Cardiac muscle cell (in vitro differentiated cells and primary cell): ENCODE measurements at regions not wholly inside any gene's neighbourhood (a gene's known extent, or its start where the extent isn't known, plus 50 kb on each side); places are given as distances from the start of the nearest gene placed in this dataset.

ENCODE experiments used
- DNase-seq, 2 donors: peaks; one replicate each; pipeline versions ENCODE4 v3.0.0 to v3.0.0-alpha.2; 2010 to 2017; ENCODE audit warnings: low read depth in 1 of 2, low spot score in 1 of 2
- H3K27ac ChIP-seq: fragments of 200-600 bp; sonication (generic); 2 replicates; pipeline ENCODE4 v1.5.1; 2016
- H3K27me3 ChIP-seq: fragments of 200-600 bp; sonication (generic); 2 replicates; pipeline ENCODE4 v1.6.0; 2016; ENCODE audit warnings: control low read depth
- H3K36me3 ChIP-seq: fragments of 200-600 bp; sonication (generic); 2 replicates; pipeline ENCODE4 v1.5.1; 2016; ENCODE audit warnings: control low read depth
- H3K4me1 ChIP-seq: fragments of 200-600 bp; sonication (generic); 2 replicates; pipeline ENCODE4 v1.8.1; 2017; ENCODE audit warnings: low read depth, mild to moderate bottlenecking, mixed run types
- H3K4me3 ChIP-seq: fragments of 200-600 bp; sonication (generic); 2 replicates; pipeline ENCODE4 v1.5.1; 2016; ENCODE audit warnings: mild to moderate bottlenecking
- H3K9me3 ChIP-seq: fragments of 200-600 bp; sonication (generic); 2 replicates; pipeline ENCODE4 v1.5.1; 2017; ENCODE audit warnings: low read depth, mild to moderate bottlenecking, control low read depth
- CTCF ChIP-seq: IDR thresholded peaks from 2 replicates; pipeline ENCODE4 v1.5.1; 2012; ENCODE audit warnings: low read depth, mild to moderate bottlenecking, low read length

- DNase-seq = peak in 1 of 2 donors; percentile 66
- Histone ChIP-seq H3K9me3 (no peaks in the 10 kb centered on the region), H3K36me3 (no peaks in the 10 kb centered on the region), H3K27me3 (no peaks in the 10 kb centered on the region), H3K27ac (peak overlapping the region; percentile 94), H3K4me3 (no peak overlapping the region), H3K4me1 (peaks cover 58% of the 10 kb centered on the region)
- no peak for TF ChIP-seq CTCF
These were observed 50.0 kb downstream of the NCOR2 start for GRCh38 chr12:124517260-124518050.

GRCh38 chr12:124516850-124517249 lies 50.6 kb downstream of the NCOR2 start:
- H3K4me3 ChIP-seq = no peak overlapping the region
- H3K27me3 ChIP-seq = no peaks in the 10 kb centered on the region
- no peak for TF ChIP-seq CTCF
- H3K36me3 ChIP-seq = no peaks in the 10 kb centered on the region
- no peaks in the 10 kb centered on the region for H3K9me3 ChIP-seq
- H3K4me1 ChIP-seq = peaks cover 58% of the 10 kb centered on the region
- peak overlapping the region; percentile 94 for H3K27ac ChIP-seq
- DNase-seq = no peak

- no peak for DNase-seq
- peak overlapping the region; percentile 94 for H3K27ac ChIP-seq
- no peaks in the 10 kb centered on the region for H3K27me3 ChIP-seq
- TF ChIP-seq CTCF = no peak
- no peak overlapping the region for H3K4me3 ChIP-seq
- no peaks in the 10 kb centered on the region for H3K9me3 ChIP-seq
- H3K4me1 ChIP-seq = peaks cover 60% of the 10 kb centered on the region
- H3K36me3 ChIP-seq = no peaks in the 10 kb centered on the region
These were observed 51.4 kb downstream of the NCOR2 start for GRCh38 chr12:124515981-124516380.

- TF ChIP-seq CTCF = no peak
- H3K9me3 ChIP-seq = no peaks in the 10 kb centered on the region
- H3K36me3 ChIP-seq = no peaks in the 10 kb centered on the region
- H3K27me3 ChIP-seq = no peaks in the 10 kb centered on the region
- H3K4me3 ChIP-seq = no peak overlapping the region
- H3K27ac ChIP-seq = peak overlapping the region; percentile 94
- peaks cover 60% of the 10 kb centered on the region for H3K4me1 ChIP-seq
- DNase-seq = no peak
These were observed 52.1 kb downstream of the NCOR2 start for GRCh38 chr12:124514996-124515932.

GRCh38 chr12:124514145-124514995 lies 53.0 kb downstream of the NCOR2 start:
- H3K4me3 ChIP-seq = no peak overlapping the region
- no peaks in the 10 kb centered on the region for H3K27me3 ChIP-seq
- no peak overlapping the region for H3K27ac ChIP-seq
- peaks cover 57% of the 10 kb centered on the region for H3K4me1 ChIP-seq
- no peak for DNase-seq
- no peaks in the 10 kb centered on the region for H3K36me3 ChIP-seq
- no peak for TF ChIP-seq CTCF
- H3K9me3 ChIP-seq = no peaks in the 10 kb centered on the region
